ENCODE measurements at regions not wholly inside any gene's neighbourhood (a gene's known extent, or its start where the extent isn't known, plus 50 kb on each side); places are given as distances from the start of the nearest gene placed in this dataset.

GRCh38 chr9:99347568-99347967 lies 125.5 kb downstream of the SEC61B start:
- Mint-ChIP-seq H3K36me3 (ENCODE audit: low read depth) (no peaks in the 10 kb centered on the region), H3K27me3 (no peaks in the 10 kb centered on the region), H3K4me3 (no peak overlapping the region), H3K9me3 (no peaks in the 10 kb centered on the region), H3K4me1 (no peaks in the 10 kb centered on the region), H3K27ac (no peak overlapping the region)
- ATAC-seq (ENCODE audit: low read depth) (no peak), DNase-seq (no peak)
- intact Hi-C loops (cut with micrococcal nuclease), result no loop called here
- ChIA-PET CTCF (no interaction called here), POLR2A (interaction anchor here (0.6 to 0.9 kb wide), 2 partner anchors 501 to 705 kb away, joined by 3 read pairs; no protein-coding TSS in a partner anchor)
- no peak for TF ChIP-seq CTCF (IDR thresholded peaks at IDR 0.05)

- H3K9me3 Mint-ChIP-seq, result no peaks in the 10 kb centered on the region
- no peak overlapping the region for H3K27ac Mint-ChIP-seq
- intact Hi-C loops (cut with micrococcal nuclease), result no loop called here
- ATAC-seq (ENCODE audit: low read depth) (no peak), DNase-seq (no peak)
- ChIA-PET CTCF (no interaction called here), POLR2A (interaction anchor here (0.9 kb wide), 1 partner anchor 704 kb away, joined by 3 read pairs; no protein-coding TSS in a partner anchor)
- TF ChIP-seq CTCF (IDR thresholded peaks at IDR 0.05), result no peak
- no peaks in the 10 kb centered on the region for H3K36me3 Mint-ChIP-seq (ENCODE audit: low read depth)
- no peak overlapping the region for H3K4me3 Mint-ChIP-seq
- no peaks in the 10 kb centered on the region for H3K4me1 Mint-ChIP-seq
- H3K27me3 Mint-ChIP-seq, result no peaks in the 10 kb centered on the region
Measured at GRCh38 chr9:99348289-99348688, 126.2 kb downstream of the SEC61B start.

- Mint-ChIP-seq H3K4me1 (no peaks in the 10 kb centered on the region), H3K9me3 (no peaks in the 10 kb centered on the region), H3K36me3 (ENCODE audit: low read depth) (no peaks in the 10 kb centered on the region), H3K4me3 (no peak overlapping the region), H3K27ac (no peak overlapping the region), H3K27me3 (no peaks in the 10 kb centered on the region)
- intact Hi-C loops (cut with micrococcal nuclease), result no loop called here
- CTCF ChIA-PET, result no interaction called here
- POLR2A ChIA-PET, result no interaction called here
- ATAC-seq (ENCODE audit: low read depth) (no peak), DNase-seq (no peak)
- TF ChIP-seq CTCF (IDR thresholded peaks at IDR 0.05), result no peak
Measured at GRCh38 chr9:99349870-99350269, 127.8 kb downstream of the SEC61B start.

- Mint-ChIP-seq H3K36me3 (ENCODE audit: low read depth) (no peaks in the 10 kb centered on the region), H3K27ac (no peak overlapping the region), H3K4me3 (no peak overlapping the region), H3K27me3 (no peaks in the 10 kb centered on the region), H3K4me1 (no peaks in the 10 kb centered on the region), H3K9me3 (no peaks in the 10 kb centered on the region)
- ATAC-seq (ENCODE audit: low read depth) (no peak), DNase-seq (no peak)
- intact Hi-C loops (cut with micrococcal nuclease), result no loop called here
- TF ChIP-seq CTCF (IDR thresholded peaks at IDR 0.05), result no peak
- POLR2A ChIA-PET, result no interaction called here
- CTCF ChIA-PET, result no interaction called here
Measured at GRCh38 chr9:99350461-99350860, 128.4 kb downstream of the SEC61B start.

- DNase-seq, result no peak
- Mint-ChIP-seq H3K27ac (no peak overlapping the region), H3K4me3 (no peak overlapping the region), H3K9me3 (no peaks in the 10 kb centered on the region), H3K36me3 (ENCODE audit: low read depth) (no peaks in the 10 kb centered on the region), H3K27me3 (no peaks in the 10 kb centered on the region), H3K4me1 (no peaks in the 10 kb centered on the region)
- CTCF ChIA-PET, result no interaction called here
- no peak for ATAC-seq (ENCODE audit: low read depth)
- intact Hi-C loops (cut with micrococcal nuclease), result no loop called here
- POLR2A ChIA-PET, result no interaction called here
- TF ChIP-seq CTCF (IDR thresholded peaks at IDR 0.05), result no peak
Measured at GRCh38 chr9:99351647-99352046, 129.6 kb downstream of the SEC61B start.

Measured in activated B cell treated with CpG ODN at 0.5 μM for 24 hours (primary cell).